GM12873 (cell line): ENCODE measurements at regions not wholly inside any gene's neighbourhood (a gene's known extent, or its start where the extent isn't known, plus 50 kb on each side); places are given as distances from the start of the nearest gene placed in this dataset.

ENCODE experiments used
- TF ChIP-seq, protein P1 (sequence below): IDR thresholded peaks from 2 replicates; pipeline ENCODE4 v1.5.1; 2012; ENCODE audit warnings: low read depth, mild to moderate bottlenecking, moderate library complexity, low read length, control low read depth; ENCODE audit not compliant: insufficient read depth; ENCODE audit errors: missing control alignments

- TF ChIP-seq, protein P1, sequence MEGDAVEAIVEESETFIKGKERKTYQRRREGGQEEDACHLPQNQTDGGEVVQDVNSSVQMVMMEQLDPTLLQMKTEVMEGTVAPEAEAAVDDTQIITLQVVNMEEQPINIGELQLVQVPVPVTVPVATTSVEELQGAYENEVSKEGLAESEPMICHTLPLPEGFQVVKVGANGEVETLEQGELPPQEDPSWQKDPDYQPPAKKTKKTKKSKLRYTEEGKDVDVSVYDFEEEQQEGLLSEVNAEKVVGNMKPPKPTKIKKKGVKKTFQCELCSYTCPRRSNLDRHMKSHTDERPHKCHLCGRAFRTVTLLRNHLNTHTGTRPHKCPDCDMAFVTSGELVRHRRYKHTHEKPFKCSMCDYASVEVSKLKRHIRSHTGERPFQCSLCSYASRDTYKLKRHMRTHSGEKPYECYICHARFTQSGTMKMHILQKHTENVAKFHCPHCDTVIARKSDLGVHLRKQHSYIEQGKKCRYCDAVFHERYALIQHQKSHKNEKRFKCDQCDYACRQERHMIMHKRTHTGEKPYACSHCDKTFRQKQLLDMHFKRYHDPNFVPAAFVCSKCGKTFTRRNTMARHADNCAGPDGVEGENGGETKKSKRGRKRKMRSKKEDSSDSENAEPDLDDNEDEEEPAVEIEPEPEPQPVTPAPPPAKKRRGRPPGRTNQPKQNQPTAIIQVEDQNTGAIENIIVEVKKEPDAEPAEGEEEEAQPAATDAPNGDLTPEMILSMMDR, result no peak
These were observed 236.7 kb upstream of the SLITRK1 start for GRCh38 chr13:84118839-84119409.

GRCh38 chr13:84098273-84098672 is 216.0 kb upstream of the SLITRK1 start:
- TF ChIP-seq, protein P1, result no peak

DNA sequence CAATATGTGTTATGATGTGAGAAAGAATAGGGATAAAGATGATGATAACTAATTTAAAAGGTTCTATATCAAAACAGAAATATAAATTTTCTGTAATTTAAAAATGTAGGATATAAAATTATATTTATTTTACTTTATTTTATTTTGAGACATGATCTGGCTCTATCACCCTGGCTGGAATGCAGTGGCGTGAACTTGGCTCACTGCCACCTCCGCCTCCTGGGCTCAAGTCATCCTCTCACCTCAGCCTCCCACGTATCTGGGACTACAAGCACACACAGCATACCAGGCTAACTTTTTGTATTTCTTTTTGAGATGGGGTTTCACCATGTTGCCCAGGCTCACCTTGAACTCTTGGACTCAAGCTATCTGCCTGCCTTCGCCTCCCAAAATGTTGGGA is 214.9 kb upstream of the SLITRK1 start:
- TF ChIP-seq, protein P1, result no peak

- TF ChIP-seq, protein P1, result no peak
These were observed 213.9 kb upstream of the SLITRK1 start for GRCh38 chr13:84096216-84096615.

GRCh38 chr13:84088996-84089395 is 206.7 kb upstream of the SLITRK1 start:
- TF ChIP-seq, protein P1, result no peak

DNA sequence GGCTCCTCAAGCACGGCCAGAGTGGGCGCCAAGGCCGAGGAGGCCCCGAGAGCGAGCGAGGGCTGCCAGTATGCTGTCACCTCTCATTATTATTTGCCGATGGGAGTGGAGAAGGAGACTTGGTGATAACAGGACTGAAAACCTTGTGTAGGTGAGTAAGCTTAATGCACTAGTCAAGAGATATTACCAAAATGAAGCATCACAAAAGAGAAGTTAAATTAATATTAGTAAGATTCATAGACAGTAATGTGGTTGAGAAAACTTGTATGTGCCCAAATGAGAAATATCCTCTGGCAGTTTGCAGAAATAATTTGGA is 204.5 kb upstream of the SLITRK1 start:
- TF ChIP-seq, protein P1, result no peak

GRCh38 chr13:84082462-84082861 is 200.2 kb upstream of the SLITRK1 start:
- TF ChIP-seq, protein P1, result no peak
